OCI-LY3 (cell line): ENCODE measurements at regions not wholly inside any gene's neighbourhood (a gene's known extent, or its start where the extent isn't known, plus 50 kb on each side); places are given as distances from the start of the nearest gene placed in this dataset.

Experiments used
- EZH2phosphoT487 ChIP-seq: fragments of 200-600 bp; shearing (Covaris generic); IDR thresholded peaks from 2 replicates; pipeline ENCODE4 v1.6.1; 2018; ENCODE audit warnings: antibody characterized with exemption, mixed run types, low read depth
- TF ChIP-seq, protein P1 (sequence below): fragments of 200-600, 300-600 bp; sonication (generic); IDR thresholded peaks from 2 replicates; pipeline ENCODE4 v1.5.1; 2014; ENCODE audit warnings: antibody characterized with exemption, low read length, low read depth

DNA sequence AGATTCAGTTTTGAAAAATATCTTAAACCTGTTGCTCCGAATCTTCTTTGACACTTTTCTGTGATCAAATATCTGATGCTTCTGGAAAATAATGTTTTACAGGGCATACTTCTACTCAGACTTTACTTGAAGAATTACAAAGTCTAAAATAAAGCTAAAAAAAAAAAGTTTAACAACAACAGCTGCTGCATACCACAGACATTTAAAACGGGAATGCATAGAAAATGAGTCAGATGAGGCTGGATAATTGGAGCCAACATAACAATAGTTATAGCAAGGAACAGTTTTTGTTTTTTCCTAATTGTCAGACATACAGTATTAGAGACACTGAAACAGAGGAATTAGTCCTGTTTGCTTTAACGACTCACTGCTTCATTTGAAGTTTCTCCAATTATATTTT is 1090.2 kb downstream of the SUCLG1 start:
- TF ChIP-seq, protein P1, sequence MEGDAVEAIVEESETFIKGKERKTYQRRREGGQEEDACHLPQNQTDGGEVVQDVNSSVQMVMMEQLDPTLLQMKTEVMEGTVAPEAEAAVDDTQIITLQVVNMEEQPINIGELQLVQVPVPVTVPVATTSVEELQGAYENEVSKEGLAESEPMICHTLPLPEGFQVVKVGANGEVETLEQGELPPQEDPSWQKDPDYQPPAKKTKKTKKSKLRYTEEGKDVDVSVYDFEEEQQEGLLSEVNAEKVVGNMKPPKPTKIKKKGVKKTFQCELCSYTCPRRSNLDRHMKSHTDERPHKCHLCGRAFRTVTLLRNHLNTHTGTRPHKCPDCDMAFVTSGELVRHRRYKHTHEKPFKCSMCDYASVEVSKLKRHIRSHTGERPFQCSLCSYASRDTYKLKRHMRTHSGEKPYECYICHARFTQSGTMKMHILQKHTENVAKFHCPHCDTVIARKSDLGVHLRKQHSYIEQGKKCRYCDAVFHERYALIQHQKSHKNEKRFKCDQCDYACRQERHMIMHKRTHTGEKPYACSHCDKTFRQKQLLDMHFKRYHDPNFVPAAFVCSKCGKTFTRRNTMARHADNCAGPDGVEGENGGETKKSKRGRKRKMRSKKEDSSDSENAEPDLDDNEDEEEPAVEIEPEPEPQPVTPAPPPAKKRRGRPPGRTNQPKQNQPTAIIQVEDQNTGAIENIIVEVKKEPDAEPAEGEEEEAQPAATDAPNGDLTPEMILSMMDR = no peak
- no peak for TF ChIP-seq EZH2phosphoT487
